HG02885 (cell line): ENCODE measurements at regions not wholly inside any gene's neighbourhood (a gene's known extent, or its start where the extent isn't known, plus 50 kb on each side); places are given as distances from the start of the nearest gene placed in this dataset.

Experiments
- ATAC-seq: cut with Tn5 transposase; IDR thresholded peaks from one replicate; pipeline ENCODE4 v1.9.1; 2021; ENCODE audit warnings: mild to moderate bottlenecking; ENCODE audit not compliant: unreplicated experiment, poor library complexity

DNA sequence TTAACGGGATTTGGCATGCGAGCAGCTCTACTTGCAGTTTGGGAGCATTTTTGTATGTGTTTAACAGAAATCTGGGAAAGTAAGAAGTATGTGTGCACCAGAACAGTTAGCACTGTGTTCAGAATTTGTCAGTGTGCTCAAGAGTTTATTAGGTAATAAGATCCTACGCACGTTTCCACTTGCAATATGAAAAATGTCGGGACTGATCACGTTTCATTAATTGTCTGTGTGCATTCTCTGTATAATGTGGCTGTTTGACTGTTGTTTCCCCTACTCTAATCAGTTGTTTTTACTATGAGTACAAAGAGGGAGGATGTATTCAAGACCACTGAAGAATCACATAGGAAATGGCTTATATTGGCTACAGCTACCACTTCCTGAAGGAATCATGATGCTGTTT lies 349.7 kb upstream of the POU3F2 start:
- no peak for ATAC-seq

DNA sequence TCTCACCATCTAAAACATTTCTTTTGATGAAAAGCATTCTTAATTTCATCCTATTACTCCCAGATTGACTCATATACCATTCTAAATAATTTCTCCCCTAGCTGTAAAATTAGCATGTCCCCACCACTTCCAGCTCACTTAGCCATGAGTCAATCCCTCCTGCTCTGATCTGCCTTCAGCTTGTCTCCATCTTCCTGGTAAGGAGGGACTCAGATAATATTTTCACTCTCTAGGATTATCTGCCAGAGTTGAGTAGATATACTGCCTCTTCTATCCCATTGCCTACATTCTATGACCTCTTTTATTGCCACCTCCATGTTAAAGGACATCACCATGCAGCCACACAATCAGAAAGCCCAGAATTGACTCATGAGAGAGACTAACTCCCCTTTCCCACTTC lies 348.8 kb upstream of the POU3F2 start:
- no peak for ATAC-seq

DNA sequence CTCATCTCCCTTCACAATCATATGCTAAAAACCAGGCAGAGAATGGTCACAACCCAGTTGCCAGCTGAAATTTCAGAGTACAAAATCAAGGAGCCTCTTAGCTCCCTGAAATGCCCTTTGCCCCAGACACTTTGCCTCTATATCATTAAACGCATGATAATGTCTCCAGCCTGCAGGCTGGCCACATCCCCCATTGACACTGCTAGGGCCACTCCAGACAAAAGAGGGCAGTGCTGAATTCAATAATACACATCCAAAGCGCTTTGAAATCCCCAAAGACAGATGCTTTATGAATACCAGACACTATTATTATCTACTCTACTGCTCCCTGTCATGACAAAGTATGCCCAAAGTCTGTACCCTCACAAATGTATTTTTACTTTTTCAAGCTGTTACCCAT lies 348.3 kb upstream of the POU3F2 start:
- no peak for ATAC-seq

DNA sequence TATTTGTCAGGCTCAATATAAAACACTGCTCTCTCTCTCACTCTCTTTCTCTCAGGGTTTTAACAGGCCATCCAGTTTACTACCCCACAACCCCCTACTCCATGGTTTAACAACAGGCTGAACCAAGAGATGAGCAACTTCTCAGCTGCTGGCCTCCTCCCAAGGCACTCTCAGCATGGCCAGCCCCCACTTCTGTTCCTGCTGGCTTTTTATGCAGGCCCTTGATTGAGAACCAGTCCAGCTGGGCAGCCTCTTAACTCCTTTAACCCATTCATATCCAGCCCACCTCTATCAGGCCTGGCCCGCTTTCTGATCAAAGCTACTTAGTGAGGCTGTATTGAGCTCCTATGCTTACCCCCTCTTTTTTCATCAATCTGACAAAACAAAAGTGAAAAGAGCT lies 346.8 kb upstream of the POU3F2 start:
- ATAC-seq = no peak

DNA sequence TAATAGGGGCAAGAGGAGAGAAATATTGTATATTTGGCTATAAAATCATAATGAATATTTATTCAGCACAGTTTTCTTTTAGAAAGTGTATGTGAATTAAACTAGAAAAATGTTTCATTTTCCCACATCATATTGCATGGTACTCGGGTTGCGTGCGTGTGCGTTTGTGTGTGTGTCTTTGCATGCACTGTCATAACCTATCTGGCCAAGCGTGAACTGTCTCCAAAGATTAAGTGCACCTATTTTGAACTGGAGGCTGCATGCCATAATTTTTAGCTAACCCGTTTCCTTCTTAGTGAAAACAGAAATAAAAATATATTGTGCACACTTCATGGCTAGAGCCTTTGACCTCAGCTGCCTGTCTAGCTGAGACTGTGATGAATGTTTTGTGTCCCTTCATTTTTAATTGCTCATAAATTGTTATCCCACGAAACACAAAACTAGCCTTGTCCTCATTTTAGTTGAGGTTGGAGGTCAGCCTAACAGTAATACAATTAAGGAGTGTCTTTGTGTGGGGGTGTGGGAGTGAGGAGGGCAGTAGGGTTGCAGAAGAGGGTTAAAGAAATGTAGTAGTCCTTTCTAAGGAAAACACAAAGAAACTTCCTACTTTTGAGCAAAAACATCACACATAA lies 336.1 kb upstream of the POU3F2 start:
- ATAC-seq = no peak

DNA sequence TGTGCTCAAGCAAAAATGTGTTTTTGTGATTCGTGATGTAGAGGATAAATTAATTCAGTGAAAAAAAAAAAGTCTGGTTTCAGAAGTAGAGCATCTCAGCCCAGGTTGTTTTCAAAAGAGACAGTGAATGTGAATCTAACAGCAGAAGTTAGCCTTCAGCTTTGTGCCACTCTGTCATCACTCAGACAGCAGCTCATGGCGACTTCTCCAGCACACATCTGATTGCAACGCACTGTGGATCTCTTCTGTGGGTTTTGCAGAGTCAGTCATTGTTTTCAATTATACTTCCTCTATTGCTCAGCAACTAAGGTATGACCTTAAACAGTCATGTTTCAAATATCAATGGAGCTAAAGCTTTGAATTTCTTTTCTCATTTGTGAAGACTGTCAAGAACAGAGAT lies 335.5 kb upstream of the POU3F2 start:
- no peak for ATAC-seq

DNA sequence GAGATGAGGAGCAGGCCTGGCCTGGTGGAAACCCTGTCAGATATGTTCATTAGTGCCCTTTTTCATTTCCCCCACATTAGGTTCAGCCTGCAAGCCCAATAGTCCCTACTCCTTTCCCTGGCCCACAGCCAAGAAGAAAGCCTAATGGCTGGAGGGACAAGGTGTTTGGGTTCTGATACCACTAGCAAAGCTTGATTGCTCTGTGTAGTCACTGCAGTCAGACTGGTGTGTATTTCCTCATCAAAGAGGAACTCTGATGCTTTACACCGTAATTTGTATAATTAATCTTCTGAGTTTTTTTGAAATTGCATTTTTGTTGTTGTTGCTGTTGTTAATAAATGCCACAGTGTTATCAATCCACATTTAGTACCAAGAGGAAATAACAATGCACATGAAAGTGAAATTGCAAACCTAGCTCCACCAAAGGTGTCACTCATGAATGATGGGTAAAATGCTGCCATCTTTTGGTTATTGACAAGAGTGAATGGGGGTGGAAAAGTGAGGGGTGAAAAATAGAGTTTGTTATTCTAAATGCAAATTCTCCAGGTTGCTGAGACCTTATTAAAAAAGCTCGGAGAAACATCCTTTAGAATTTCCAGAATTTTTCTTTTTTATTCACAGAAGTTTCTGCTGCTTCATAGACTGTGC lies 320.2 kb upstream of the POU3F2 start:
- no peak for ATAC-seq

DNA sequence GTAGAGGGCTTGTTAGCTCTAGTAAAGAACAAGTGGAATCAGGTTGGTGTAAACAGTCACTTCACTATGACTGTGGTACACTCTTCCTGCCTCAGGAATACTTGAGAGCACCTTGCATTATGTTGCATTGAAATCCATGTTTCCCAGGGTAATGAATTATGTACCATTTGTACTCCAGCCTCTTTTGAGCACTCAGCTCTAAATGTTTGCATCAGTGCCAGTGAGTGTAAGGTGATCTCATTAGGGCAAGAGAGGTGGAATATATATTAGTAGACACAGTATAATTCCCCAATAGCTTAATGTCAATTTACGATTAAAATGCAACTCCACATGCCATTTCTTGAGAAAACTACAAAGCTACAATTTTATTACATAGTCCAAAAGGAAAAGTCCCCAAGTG lies 319.6 kb upstream of the POU3F2 start:
- no peak for ATAC-seq

DNA sequence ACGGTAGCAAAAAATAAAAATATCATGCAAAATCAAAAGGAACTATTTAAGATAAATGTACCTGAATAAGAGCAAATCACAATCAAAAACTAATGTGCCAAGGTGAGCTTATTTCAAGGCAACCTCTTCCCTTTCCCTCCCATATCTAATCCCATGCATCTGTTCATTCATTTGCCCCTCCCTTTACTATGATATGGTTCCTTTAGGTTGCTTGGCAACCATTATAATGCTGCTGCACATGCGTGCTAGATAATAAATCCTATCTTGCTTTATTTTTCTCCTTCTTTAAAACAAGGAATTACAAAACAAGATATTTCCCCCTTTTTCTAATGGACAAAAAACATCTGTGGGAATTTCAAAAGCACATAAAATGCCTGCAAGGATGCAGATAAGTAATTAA lies 318.2 kb upstream of the POU3F2 start:
- ATAC-seq = no peak

DNA sequence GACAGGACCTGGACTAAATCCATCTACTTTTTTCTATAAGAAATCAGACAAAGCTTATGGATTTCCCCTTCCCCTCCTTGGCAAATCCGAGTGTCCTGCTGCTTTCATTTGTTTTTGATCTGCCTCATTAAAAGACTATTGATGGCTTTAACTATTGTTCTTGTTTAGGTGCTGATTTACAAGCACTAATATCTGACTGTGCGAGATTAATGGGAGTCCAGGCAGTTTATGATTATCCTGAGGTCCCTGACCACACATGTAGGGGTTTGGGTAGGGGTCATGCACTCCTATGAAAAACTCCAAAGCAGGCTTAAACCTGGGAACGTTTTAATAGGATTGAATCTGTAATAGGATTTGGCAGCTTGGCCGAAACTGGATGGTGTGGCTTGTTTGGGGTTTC lies 317.5 kb upstream of the POU3F2 start:
- ATAC-seq = no peak

DNA sequence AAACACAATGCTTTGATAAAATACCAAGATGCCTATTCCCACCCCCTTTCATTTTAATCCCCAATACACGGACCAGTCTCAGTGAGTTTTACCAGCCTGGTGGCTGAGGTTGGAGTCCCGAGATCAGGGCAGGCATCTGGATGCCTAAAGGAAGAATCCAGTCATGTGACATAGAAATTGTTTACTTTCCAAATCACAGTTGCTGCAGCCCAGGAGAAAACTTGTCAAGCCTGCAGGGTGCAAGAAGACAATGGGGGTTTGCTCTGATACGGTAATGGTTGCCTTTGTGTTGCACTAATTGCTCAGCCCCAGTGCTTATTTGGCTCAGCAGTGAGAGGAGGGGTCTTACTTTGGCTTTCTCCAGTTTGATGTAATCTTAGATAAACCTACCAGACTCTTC lies 308.5 kb upstream of the POU3F2 start:
- no peak for ATAC-seq

DNA sequence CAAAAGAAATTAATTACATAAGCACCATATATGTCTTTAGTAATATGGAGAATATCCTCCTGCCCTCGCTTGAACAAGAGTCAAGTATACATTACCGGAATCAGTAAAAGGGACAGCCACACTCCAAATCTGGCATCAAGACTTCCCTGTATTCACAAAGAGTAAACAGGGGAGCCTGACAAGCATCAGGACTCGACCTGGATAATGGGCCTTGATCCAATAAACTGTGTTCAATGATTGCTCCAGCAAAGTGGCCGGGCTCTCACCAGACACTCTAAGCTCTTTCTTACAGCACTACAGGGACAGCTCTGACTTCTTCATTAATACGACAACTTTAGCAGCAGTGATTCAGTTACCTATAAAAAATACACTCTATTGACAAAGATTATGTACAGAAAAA lies 307.9 kb upstream of the POU3F2 start:
- ATAC-seq = no peak

DNA sequence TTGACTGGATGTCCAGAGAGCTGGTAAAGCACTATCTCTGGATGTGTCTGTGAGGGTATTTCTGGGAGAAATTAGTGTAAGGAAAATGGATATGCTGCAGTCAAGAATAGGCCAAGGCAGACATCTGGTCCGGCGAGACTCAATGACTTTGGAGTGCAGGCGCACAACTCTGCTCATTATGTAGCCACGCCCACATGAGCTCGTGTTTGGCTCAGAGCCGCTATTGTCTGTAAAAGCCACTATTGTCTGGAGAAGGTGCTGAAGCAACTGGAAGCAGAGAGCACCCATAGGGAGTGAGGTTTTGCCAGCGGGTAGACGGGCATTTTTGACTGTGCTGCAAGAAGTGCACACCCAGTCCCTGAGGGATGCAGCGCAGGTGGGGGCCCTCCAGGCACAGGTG lies 305.0 kb upstream of the POU3F2 start:
- ATAC-seq = no peak

DNA sequence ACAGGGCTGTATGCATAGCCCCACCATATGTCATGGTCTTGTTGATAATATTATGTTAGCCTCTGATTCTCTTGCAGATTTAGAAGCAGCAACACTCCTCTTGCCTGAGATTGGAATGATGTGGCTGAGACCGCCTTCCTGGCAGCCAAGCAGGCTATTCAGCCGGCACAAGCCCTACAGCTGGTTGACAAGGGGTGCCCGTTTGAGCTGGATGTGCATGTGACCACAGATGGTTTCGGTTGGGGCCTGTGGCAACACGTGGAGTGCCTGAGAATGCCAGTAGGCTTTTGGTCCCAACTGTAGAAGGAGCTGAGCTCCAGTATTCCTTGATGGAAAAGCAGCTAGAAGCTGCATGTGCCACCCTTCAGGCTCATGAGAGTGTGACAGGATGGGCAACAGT lies 303.6 kb upstream of the POU3F2 start:
- no peak for ATAC-seq

DNA sequence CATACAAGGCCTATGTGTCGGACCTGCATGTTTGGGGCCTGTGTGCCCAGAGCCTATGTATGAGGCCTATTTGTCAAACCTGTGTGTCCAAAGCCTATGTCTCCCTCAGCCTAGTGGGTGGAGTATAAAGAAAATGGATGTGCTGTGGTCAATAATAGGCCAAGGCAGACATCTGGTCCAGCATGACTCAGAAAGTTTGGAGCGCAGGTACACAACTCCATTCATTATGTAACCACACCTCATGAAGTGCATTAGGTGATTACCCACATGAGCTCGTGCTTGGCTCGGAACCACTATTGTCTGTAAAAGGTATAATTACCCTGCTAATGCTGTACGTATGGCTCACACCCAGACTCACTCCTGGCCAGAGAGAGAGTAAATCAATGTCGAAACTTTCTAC lies 302.4 kb upstream of the POU3F2 start:
- no peak for ATAC-seq

DNA sequence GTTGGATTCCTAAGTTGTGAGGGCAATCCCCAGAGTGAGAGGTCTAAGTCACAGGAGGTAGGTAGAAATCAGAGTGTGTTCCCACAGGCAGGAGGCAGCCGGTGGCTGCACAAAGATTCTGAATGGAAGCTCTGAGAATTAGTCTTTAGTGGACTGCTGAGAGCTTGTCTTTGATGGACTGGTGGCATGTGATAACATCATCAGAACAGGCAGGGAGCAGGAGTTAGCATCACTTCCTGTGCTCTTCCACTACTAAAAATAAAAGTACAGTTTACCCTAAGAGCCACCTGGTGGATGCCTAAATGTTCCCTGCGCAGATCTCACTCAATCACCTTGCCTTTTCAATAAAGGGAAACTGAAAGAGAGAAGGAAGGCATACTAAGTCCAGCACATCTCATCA lies 294.6 kb upstream of the POU3F2 start:
- peak; percentile 87 for ATAC-seq

DNA sequence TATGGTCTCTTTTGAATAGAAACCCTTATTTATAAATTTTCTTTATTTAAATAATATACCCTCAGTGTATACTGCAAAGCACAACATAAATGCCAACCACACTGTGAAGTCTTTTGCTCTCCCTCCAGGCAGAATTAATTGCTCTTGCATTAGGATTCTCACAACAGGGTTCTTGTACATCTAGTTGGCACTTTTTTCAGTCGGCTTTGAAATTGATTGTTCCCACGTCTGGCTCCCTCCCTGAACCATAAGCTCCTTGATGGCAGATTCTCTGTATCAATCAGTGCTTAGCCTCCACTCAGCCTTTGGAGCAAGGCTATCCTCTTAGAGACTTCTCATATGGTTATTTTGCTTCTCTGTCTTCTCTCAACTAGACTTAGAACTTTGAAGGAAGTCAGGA lies 288.0 kb upstream of the POU3F2 start:
- no peak for ATAC-seq

DNA sequence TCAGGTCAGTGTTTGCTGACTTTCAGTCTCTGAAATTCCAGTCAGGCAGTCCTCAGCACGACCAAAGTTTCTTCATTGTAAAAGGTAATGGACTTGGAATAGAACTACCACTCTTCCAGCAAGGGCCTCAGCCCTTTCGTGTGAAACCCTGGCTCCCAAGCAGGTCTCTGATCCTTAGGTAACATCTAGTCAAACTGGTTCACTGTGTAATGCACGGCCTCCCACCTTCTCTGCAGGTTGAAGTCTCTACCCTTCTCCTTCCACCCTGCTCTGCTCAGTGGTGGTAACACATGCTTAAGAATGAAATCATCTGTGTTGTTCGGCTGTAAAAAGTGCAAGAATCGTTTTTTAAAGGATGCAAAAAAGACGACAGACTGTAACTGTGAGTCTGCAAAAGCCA lies 287.2 kb upstream of the POU3F2 start:
- no peak for ATAC-seq

DNA sequence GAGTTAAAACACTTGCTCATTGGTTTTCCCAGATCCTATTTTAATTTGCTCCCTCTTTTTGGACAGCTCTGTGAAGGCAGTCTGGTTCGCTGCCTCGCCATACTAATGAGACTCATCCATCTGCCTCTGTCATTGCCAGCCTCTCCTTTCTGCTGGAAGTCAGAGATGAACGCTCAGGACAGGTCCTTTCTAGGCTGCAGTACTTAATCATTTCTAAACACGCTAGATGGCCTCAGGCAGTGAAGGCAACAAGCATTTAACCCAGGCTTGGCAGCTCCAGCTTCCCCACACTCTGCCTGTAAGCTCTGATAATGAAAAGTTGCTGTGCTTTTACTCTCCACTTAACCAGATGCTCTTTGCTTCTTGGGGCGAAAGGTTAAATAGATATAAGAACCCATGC lies 286.7 kb upstream of the POU3F2 start:
- ATAC-seq = no peak

DNA sequence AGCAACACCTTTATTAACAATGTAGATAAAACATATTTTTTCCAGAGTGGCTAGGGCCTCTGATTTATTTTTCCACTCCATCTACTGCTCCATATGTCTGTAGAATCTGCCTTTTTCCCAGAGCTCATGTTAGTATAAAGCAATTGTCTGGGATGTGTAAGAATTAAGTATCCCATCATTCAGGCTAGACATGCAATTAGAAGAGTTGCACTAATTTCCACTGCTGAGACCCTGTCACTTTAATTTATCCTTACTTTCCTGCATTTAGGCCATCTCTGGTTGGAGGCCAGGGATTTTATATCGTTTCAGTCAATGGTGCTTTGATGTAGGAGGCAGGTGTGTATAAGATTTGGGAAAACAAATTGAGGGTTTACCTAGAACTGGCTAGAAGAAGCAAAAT lies 286.1 kb upstream of the POU3F2 start:
- ATAC-seq = no peak

DNA sequence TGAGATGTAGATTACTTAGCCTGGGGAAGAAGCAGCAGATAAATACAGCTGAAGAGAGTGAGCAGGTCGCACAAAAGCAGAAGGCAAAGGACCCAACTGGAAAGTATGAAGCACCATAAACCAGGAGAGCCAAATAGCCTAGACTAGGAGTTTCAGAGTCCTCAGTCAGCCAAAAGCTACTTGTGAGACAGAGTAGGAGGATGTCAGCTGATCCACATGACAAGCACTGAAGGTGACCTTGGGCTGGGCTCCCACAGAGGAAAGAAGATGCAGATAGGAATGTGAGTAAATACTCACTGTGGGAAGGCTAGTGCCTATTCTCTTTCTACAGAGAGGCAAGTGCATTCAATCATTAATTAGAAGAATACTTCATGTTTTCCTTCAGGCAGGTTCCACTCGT lies 274.0 kb upstream of the POU3F2 start:
- no peak for ATAC-seq

DNA sequence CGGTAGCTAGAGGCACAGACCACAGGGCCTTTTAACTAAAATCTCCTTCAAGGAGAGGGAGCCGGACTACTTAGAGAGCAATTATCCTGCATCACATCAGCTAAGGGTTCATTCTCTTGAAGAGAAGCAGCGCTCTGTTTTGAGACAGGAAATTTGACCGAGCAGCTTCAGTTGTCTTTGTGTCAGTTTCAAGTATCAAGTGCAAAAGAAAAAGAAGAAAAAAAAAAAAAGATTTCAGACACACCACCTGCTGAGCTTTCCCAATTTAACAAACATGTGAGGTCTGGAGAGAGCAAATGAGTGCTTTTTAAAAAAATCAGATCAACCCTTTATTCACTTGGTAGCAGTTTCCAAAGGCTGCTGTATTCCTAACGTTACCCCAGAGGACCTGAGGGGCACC lies 273.5 kb upstream of the POU3F2 start:
- no peak for ATAC-seq

DNA sequence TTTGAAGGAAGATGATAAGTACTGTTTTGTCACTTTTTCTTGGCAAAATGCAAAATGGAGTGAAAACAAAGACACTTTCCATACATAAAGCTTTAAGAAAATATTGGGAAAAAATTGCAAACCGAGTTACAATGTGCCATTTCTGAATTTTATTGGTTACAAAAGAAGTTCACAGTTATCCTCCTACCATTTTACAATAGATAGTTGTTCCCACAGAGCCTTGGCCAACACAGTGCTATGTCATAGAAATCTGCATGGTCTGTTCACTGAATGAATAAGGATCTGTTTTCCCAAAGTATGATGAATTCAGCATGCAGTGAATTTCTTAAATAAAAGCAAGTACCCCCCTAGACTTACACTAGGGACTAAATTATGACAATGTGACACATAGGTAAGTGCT lies 268.2 kb upstream of the POU3F2 start:
- no peak for ATAC-seq
